HFF-Myc (cell line): ENCODE measurements at regions not wholly inside any gene's neighbourhood (a gene's known extent, or its start where the extent isn't known, plus 50 kb on each side); places are given as distances from the start of the nearest gene placed in this dataset.

Source experiments
- DNase-seq: peaks from one replicate; pipeline ENCODE4 v3.0.0-alpha.2; 2011; ENCODE audit warnings: low read depth; ENCODE audit errors: extremely low read depth
- H3K4me3 ChIP-seq: replicated peaks from 2 replicates; pipeline ENCODE4 v1.5.1; 2011; ENCODE audit warnings: low read depth, mild to moderate bottlenecking, control low read depth, low read length
- CTCF ChIP-seq: IDR thresholded peaks from 2 replicates; pipeline ENCODE4 v1.5.1; 2012; ENCODE audit warnings: mild to moderate bottlenecking, low read depth, low read length, control low read depth; ENCODE audit errors: missing control alignments

DNA sequence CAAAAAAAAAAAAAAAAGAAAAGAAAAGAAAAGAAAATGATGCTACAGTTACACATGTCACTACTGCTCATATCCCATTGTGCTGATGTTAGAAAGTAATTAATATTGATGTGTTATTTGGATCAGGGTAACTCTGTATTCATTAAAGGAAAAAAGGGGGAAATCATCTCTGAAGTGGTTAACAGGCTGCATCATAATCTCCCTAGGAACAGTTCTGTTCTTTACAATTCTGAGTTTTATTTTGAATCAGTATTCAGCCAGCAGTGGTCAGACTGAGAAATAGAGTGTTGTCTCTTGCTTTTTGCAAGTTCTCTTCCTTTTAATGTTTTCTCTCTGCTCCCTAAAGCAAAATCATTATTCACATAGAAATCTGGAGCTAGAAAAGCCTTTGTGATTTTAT, 128.6 kb upstream of the CRY1 start:
- no peak overlapping the region for H3K4me3 ChIP-seq
- no peak for DNase-seq
- TF ChIP-seq CTCF = no peak

GRCh38 chr12:107223821-107224220, 130.5 kb upstream of the CRY1 start:
- H3K4me3 ChIP-seq = no peak overlapping the region
- TF ChIP-seq CTCF = no peak
- no peak for DNase-seq

GRCh38 chr12:107225635-107226034, 132.3 kb upstream of the CRY1 start:
- no peak for DNase-seq
- no peak for TF ChIP-seq CTCF
- no peak overlapping the region for H3K4me3 ChIP-seq

- no peak overlapping the region for H3K4me3 ChIP-seq
- TF ChIP-seq CTCF = no peak
- no peak for DNase-seq
Measured at GRCh38 chr12:107226126-107226525, 132.8 kb upstream of the CRY1 start.

- TF ChIP-seq CTCF = no peak
- H3K4me3 ChIP-seq = no peak overlapping the region
- no peak for DNase-seq
Measured at GRCh38 chr12:107228076-107228475, 134.7 kb upstream of the CRY1 start.

DNA sequence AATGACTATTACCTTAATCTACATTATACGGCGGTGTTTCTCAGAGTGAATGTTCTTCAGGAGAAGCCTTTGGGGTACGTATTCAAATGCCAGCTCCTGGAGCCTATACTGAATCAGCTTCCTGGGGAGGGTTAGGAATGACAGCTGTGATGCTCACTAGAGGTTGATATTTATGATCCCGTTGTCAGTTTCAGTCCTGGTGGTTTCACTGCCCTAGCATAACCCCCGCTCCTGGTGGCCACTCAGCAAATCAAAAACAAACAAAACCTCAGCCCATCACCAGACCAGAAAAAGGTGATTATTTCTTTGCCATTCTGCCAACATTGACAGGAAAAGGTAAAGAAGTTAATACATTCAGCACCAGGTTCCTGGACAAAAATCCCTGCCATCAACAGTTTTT, 136.5 kb upstream of the CRY1 start:
- no peak for DNase-seq
- no peak overlapping the region for H3K4me3 ChIP-seq
- TF ChIP-seq CTCF = no peak

DNA sequence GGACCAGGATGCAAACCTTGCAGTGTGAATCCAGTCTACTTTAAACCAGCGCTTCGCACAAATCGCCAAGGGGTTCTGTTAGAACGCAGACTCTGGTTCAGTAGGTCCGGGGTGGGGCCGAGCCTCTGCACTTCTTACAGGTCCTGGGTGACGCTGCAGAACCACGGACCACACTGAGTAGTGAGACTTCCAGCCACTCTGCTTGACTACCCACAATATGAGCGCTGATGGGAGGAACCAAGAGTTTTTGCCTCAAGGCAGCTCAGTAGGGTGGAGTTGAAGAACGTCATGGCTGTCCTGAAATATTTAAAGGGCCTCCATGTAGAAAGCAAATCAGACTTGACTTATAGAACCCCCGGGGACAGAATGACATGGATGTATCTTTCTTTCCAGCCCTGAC, 138.0 kb upstream of the CRY1 start:
- DNase-seq = no peak
- no peak overlapping the region for H3K4me3 ChIP-seq
- no peak for TF ChIP-seq CTCF
